Gastroesophageal sphincter (tissue), 4 donors: ENCODE measurements at regions not wholly inside any gene's neighbourhood (a gene's known extent, or its start where the extent isn't known, plus 50 kb on each side); places are given as distances from the start of the nearest gene placed in this dataset.

Experiments used
- ATAC-seq: fragments of 150-250 bp; one replicate; pipeline ENCODE4 v1.9.1; 2016; ENCODE audit warnings: mild to moderate bottlenecking, moderate library complexity
- H3K27ac ChIP-seq, 4 donors: fragments of 200-600 bp; sonication (generic) in 3 of 4; 1 replicate in 3 of 4; 2 replicates in 1 of 4; pipeline ENCODE4 v1.5.1; 2016 to 2019
- H3K27me3 ChIP-seq: fragments of 200-600 bp; sonication (generic); one replicate; pipeline ENCODE4 v1.5.1; 2019
- H3K36me3 ChIP-seq, 2 donors: fragments of 200-600 bp; sonication (generic); one replicate each; pipeline ENCODE4 v1.5.1; 2019; ENCODE audit warnings: control low read depth in 1 of 2
- H3K4me1 ChIP-seq, 3 donors: fragments of 200-600 bp; sonication (generic); 1 replicate in 2 of 3; 2 replicates in 1 of 3; pipeline ENCODE4 v1.5.1; 2016 to 2019; ENCODE audit warnings: control low read depth in 2 of 3
- H3K4me3 ChIP-seq, 2 donors: fragments of 200-600 bp; sonication (generic); one replicate each; pipeline ENCODE4 v1.5.1; 2019; ENCODE audit warnings: mild to moderate bottlenecking in 1 of 2, moderate library complexity in 1 of 2
- H3K9me3 ChIP-seq, 3 donors: fragments of 200-600 bp; sonication (generic); one replicate each; pipeline ENCODE4 v1.5.1; 2017 to 2019; ENCODE audit warnings: control low read depth in 2 of 3
- EP300 ChIP-seq: sonication (generic); formaldehyde crosslinking; IDR thresholded peaks from one replicate; pipeline ENCODE4 v1.6.1; 2017; ENCODE audit warnings: antibody characterized with exemption, mild to moderate bottlenecking
- POLR2A ChIP-seq, 2 donors: fragments of 450-650 bp; IDR thresholded peaks; one replicate each; pipeline ENCODE4 v1.6.1; 2017; ENCODE audit warnings: antibody characterized with exemption in 2 of 2, mild to moderate bottlenecking in 2 of 2, moderate library complexity in 1 of 2
- POLR2AphosphoS5 ChIP-seq: sonication (generic); formaldehyde crosslinking; IDR thresholded peaks from one replicate; pipeline ENCODE4 v1.6.1; 2017; ENCODE audit warnings: antibody characterized with exemption
- WGBS, 2 donors: methylation state at CpG; one replicate each; pipeline ENCODE4 v1.1.5; 2018; ENCODE audit warnings: low coverage in 1 of 2; 5-methylcytosine and 5-hydroxymethylcytosine counted together
- TF ChIP-seq, protein P1 (sequence below), 4 experiments: fragments of 200-600 bp in 2 of 4; fragments of 450-650 bp in 2 of 4; sonication (generic) in 1 of 4; IDR thresholded peaks; one replicate each; pipeline ENCODE4 v1.5.1; 2017 to 2019; ENCODE audit warnings: antibody characterized with exemption in 4 of 4, mild to moderate bottlenecking in 2 of 4, moderate library complexity in 2 of 4

DNA sequence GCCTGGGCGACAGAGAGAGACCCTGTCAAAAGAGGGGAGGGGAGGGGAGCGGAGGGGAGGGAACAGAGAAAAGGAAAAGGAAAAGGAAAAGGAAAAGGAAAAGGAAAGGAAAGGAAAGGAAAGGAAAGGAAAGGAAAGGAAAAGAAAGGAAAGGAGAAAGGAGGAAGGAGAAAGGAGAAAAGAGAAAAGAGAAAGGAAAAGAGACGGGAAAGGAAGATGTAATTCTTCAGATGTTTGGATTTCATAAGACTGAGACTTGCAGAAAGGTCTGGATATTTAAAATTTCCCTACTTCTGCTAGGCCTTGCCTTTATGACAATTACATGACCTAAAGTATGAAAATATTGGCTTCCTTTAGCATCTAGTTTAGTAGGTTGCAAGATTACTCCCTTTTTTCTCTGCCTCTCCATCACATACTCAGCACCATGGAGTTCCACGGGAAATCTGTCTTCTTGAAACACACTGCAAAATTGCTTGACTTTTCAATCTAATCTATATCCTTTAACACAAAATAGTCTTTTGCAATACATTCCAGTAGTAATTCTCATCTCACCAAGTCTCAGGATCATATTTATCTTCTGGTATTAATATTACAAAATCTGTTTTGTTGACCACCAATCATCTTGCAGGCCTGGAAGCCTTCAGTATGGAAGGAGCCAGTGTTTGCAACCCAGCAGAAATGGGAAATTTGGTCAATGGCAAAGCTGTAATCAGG lies 383.5 kb downstream of the ZEB2 start:
- 95 to 96% methylated on average over 2 to 4 of the region's 4 CpGs for WGBS, 2 donors
- no peak for TF ChIP-seq EP300
- TF ChIP-seq, protein P1, sequence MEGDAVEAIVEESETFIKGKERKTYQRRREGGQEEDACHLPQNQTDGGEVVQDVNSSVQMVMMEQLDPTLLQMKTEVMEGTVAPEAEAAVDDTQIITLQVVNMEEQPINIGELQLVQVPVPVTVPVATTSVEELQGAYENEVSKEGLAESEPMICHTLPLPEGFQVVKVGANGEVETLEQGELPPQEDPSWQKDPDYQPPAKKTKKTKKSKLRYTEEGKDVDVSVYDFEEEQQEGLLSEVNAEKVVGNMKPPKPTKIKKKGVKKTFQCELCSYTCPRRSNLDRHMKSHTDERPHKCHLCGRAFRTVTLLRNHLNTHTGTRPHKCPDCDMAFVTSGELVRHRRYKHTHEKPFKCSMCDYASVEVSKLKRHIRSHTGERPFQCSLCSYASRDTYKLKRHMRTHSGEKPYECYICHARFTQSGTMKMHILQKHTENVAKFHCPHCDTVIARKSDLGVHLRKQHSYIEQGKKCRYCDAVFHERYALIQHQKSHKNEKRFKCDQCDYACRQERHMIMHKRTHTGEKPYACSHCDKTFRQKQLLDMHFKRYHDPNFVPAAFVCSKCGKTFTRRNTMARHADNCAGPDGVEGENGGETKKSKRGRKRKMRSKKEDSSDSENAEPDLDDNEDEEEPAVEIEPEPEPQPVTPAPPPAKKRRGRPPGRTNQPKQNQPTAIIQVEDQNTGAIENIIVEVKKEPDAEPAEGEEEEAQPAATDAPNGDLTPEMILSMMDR (IDR thresholded peaks at IDR 0.05): no peak
- no peaks in the 10 kb centered on the region for H3K36me3 ChIP-seq
- no peaks in the 10 kb centered on the region for H3K4me1 ChIP-seq
- no peak overlapping the region for H3K27ac ChIP-seq
- no peaks in the 10 kb centered on the region for H3K27me3 ChIP-seq
- H3K9me3 ChIP-seq: no peaks in the 10 kb centered on the region
- ATAC-seq: no peak
- no peak overlapping the region for H3K4me3 ChIP-seq

DNA sequence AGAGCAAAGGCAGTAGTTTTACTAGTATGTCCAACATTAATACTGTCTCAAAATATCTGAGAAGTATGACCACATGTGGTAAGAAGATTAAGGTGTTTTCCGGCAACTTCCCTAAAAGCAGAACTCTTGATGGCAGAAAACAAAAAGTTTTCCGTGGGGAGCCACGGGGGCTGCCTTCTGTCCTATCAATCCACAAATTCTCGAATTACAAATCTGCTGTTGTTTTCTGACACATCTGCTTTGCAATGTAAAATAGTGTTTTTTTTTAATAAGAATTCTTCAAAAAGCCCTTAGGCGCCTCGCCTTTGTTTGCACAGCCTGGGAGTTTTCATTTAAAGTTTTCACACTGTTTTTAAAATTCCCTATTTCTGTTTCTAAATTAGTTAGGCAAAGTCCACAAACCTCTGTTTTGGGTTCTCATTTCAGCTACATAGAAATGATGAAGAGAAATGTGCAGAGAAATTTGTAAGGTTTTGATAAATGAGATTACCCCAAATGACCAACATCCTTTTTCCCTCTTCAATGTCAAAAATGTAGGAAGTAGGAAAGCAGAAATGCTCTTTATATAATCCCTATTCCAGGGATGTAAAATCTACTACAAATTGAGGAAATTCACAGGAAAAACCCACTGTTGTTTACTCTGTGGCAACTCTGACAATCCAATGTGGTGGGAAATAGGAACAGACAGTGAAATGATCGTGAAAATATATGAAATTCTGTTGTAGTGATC lies 385.8 kb downstream of the ZEB2 start:
- ATAC-seq: no peak
- Histone ChIP-seq H3K36me3 (no peaks in the 10 kb centered on the region), H3K27ac (no peak overlapping the region), H3K27me3 (no peaks in the 10 kb centered on the region), H3K4me3 (no peak overlapping the region), H3K9me3 (no peaks in the 10 kb centered on the region), H3K4me1 (no peaks in the 10 kb centered on the region)
- TF ChIP-seq POLR2A (IDR thresholded peaks at IDR 0.05) (no peak), EP300 (no peak), POLR2AphosphoS5 (no peak)
- TF ChIP-seq, protein P1 (IDR thresholded peaks at IDR 0.05): no peak
- 59 to 69% methylated on average over 7 of the region's 7 CpGs for WGBS, 2 donors

DNA sequence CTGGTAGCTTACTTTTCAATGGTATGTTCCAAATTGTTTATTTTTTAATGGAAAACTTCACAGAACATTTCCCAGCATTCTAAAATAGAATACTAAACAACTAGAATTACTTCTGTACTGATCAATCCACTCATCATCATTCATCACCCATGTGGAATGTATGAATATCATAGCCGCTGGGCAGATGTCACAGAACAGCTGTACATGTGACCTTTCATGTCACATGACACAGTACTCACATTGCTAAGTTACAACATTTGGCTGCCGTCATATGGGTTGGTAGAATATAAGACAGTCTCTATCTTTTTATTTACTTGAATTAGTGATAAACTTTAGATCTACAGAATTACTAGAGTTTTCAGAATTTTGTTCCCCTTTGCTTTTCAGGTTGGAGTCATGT lies 387.6 kb downstream of the ZEB2 start:
- TF ChIP-seq, protein P1 (IDR thresholded peaks at IDR 0.05): no peak
- TF ChIP-seq POLR2AphosphoS5: no peak
- WGBS, 2 donors: 82 to 100% methylated on average over 2 of the region's 2 CpGs
- H3K36me3 ChIP-seq: no peaks in the 10 kb centered on the region
- no peak overlapping the region for H3K4me3 ChIP-seq
- H3K9me3 ChIP-seq: no peaks in the 10 kb centered on the region
- no peaks in the 10 kb centered on the region for H3K27me3 ChIP-seq
- H3K27ac ChIP-seq: no peak overlapping the region
- no peaks in the 10 kb centered on the region for H3K4me1 ChIP-seq
- no peak for ATAC-seq

DNA sequence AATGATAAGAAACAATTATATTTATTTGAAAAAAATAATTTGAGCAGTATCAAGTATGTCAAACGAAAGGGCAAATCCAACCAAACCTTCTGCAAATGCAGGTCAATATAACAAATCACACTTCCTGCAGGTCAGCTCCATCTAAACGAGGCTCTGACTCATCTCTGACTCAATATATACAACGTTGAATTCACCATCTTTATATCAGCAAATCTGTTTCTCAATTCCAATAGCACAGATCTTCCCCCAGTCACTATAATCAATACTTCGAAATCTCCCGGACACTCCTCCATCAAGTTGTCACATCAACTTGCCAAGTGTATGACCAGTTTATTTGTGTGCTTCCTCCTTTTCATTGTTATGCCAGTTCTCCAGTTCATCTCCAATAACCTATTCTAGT lies 388.9 kb downstream of the ZEB2 start:
- Histone ChIP-seq H3K9me3 (no peaks in the 10 kb centered on the region), H3K27me3 (no peaks in the 10 kb centered on the region), H3K36me3 (no peaks in the 10 kb centered on the region), H3K4me3 (no peak overlapping the region), H3K4me1 (no peaks in the 10 kb centered on the region), H3K27ac (no peak overlapping the region)
- WGBS, 2 donors: 76 to 87% methylated on average over 5 of the region's 5 CpGs
- ATAC-seq: no peak
- TF ChIP-seq POLR2AphosphoS5 (no peak), EP300 (no peak), POLR2A (IDR thresholded peaks at IDR 0.05) (no peak)
- TF ChIP-seq, protein P1 (IDR thresholded peaks at IDR 0.05): no peak

DNA sequence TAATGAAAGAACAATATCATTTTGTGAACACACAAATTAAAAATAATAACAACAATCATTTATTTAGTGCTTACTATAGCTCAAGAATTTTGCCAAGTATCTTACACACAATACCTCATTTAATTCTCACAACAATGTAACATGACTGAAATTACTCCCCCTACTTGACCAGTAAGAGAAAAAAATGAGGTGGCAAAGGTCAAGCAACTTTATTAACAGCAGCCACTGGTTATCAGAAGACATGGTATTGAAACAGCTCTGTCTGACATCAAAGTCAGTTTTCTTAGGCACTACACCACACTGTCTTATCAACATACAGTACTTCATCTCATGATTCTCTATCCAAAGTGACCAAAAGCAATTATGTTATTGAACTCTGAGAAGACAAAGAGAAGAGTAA lies 389.4 kb downstream of the ZEB2 start:
- no peaks in the 10 kb centered on the region for H3K9me3 ChIP-seq
- no peak overlapping the region for H3K27ac ChIP-seq
- TF ChIP-seq POLR2AphosphoS5: no peak
- TF ChIP-seq, protein P1 (IDR thresholded peaks at IDR 0.05): no peak
- no peak for TF ChIP-seq POLR2A (IDR thresholded peaks at IDR 0.05)
- TF ChIP-seq EP300: no peak
- H3K36me3 ChIP-seq: no peaks in the 10 kb centered on the region
- no peaks in the 10 kb centered on the region for H3K27me3 ChIP-seq
- ATAC-seq: no peak
- no peaks in the 10 kb centered on the region for H3K4me1 ChIP-seq
- H3K4me3 ChIP-seq: no peak overlapping the region
